ENCODE measurements at regions not wholly inside any gene's neighbourhood (a gene's known extent, or its start where the extent isn't known, plus 50 kb on each side); places are given as distances from the start of the nearest gene placed in this dataset.
"Not testable (repeated sequence)": the region's sequence is repeated elsewhere in the genome, so short reads cannot be mapped to it uniquely, and the experiment has no call there.

- H3K27ac Mint-ChIP-seq: no peak overlapping the region
- peaks cover 7% of the 10 kb centered on the region for H3K27me3 Mint-ChIP-seq (ENCODE audit: low read depth)
- no peaks in the 10 kb centered on the region for H3K4me1 Mint-ChIP-seq (ENCODE audit: low read depth)
These were observed 335.7 kb upstream of the PIK3R1 start for GRCh38 chr5:67879620-67880510.

GRCh38 chr5:67878933-67879332, 336.6 kb upstream of the PIK3R1 start:
- ATAC-seq (replicated peaks in 1 of 2): no peak
- Mint-ChIP-seq H3K27ac (no peak overlapping the region), H3K27me3 (ENCODE audit: low read depth) (peaks cover 7% of the 10 kb centered on the region), H3K4me1 (ENCODE audit: low read depth) (no peaks in the 10 kb centered on the region), H3K4me3 (no peak overlapping the region), H3K9me3 (no peaks in the 10 kb centered on the region), H3K36me3 (ENCODE audit: insufficient read depth in 2 of 2) (no peaks in the 10 kb centered on the region)
- no peak for DNase-seq

More at GRCh38 chr5:67879620-67880510, 335.7 kb upstream of the PIK3R1 start:
- Mint-ChIP-seq H3K9me3 (no peaks in the 10 kb centered on the region), H3K36me3 (ENCODE audit: insufficient read depth in 2 of 2) (no peaks in the 10 kb centered on the region), H3K4me3 (no peak overlapping the region)
- DNase-seq (no peak), ATAC-seq (replicated peaks in 1 of 2) (no peak)

- Mint-ChIP-seq H3K9me3 (no peaks in the 10 kb centered on the region), H3K4me3 (no peak overlapping the region), H3K36me3 (ENCODE audit: insufficient read depth in 2 of 2) (no peaks in the 10 kb centered on the region), H3K27ac (no peak overlapping the region), H3K4me1 (ENCODE audit: low read depth) (no peaks in the 10 kb centered on the region), H3K27me3 (ENCODE audit: low read depth) (peaks cover 7% of the 10 kb centered on the region)
- no peak for ATAC-seq (replicated peaks in 1 of 2)
- no peak for DNase-seq
These were observed 339.2 kb upstream of the PIK3R1 start for GRCh38 chr5:67876371-67876770.

- H3K27ac Mint-ChIP-seq: no peak overlapping the region
- no peaks in the 10 kb centered on the region for H3K4me1 Mint-ChIP-seq (ENCODE audit: low read depth)
- no peak overlapping the region for H3K4me3 Mint-ChIP-seq
- no peaks in the 10 kb centered on the region for H3K9me3 Mint-ChIP-seq
- no peaks in the 10 kb centered on the region for H3K36me3 Mint-ChIP-seq (ENCODE audit: insufficient read depth in 2 of 2)
- DNase-seq (no peak), ATAC-seq (replicated peaks in 1 of 2) (no peak)
- peaks cover 7% of the 10 kb centered on the region for H3K27me3 Mint-ChIP-seq (ENCODE audit: low read depth)
These were observed 340.0 kb upstream of the PIK3R1 start for GRCh38 chr5:67875601-67876000.

GRCh38 chr5:67873935-67874334, 341.6 kb upstream of the PIK3R1 start:
- H3K36me3 Mint-ChIP-seq (ENCODE audit: insufficient read depth in 2 of 2): no peaks in the 10 kb centered on the region
- DNase-seq (no peak), ATAC-seq (replicated peaks in 1 of 2) (no peak)
- H3K27ac Mint-ChIP-seq: no peak overlapping the region
- H3K9me3 Mint-ChIP-seq: no peaks in the 10 kb centered on the region
- H3K4me3 Mint-ChIP-seq: no peak overlapping the region
- peaks cover 2% of the 10 kb centered on the region for H3K27me3 Mint-ChIP-seq (ENCODE audit: low read depth)
- no peaks in the 10 kb centered on the region for H3K4me1 Mint-ChIP-seq (ENCODE audit: low read depth)

- Mint-ChIP-seq H3K36me3 (ENCODE audit: insufficient read depth in 2 of 2) (no peaks in the 10 kb centered on the region), H3K27ac (no peak overlapping the region), H3K4me3 (no peak overlapping the region), H3K4me1 (ENCODE audit: low read depth) (no peaks in the 10 kb centered on the region), H3K9me3 (no peaks in the 10 kb centered on the region), H3K27me3 (ENCODE audit: low read depth) (peaks cover 5% of the 10 kb centered on the region)
- DNase-seq (no peak), ATAC-seq (replicated peaks in 1 of 2) (no peak)
These were observed 344.9 kb upstream of the PIK3R1 start for GRCh38 chr5:67870662-67871061.

- not testable (repeated sequence) for H3K4me3 Mint-ChIP-seq, H3K27ac Mint-ChIP-seq, H3K9me3 Mint-ChIP-seq
These were observed 351.2 kb upstream of the PIK3R1 start for GRCh38 chr5:67864335-67864734.

GRCh38 chr5:67858471-67859031, 357.0 kb upstream of the PIK3R1 start:
- Mint-ChIP-seq H3K4me3 (no peak overlapping the region), H3K9me3 (peaks cover 1 to 3% of the 10 kb centered on the region in 2 donors), H3K27me3 (ENCODE audit: low read depth) (no peaks in the 10 kb centered on the region), H3K36me3 (ENCODE audit: insufficient read depth in 2 of 2) (peaks cover 0 to 3% of the 10 kb centered on the region in 2 donors), H3K27ac (no peak overlapping the region), H3K4me1 (ENCODE audit: low read depth) (no peaks in the 10 kb centered on the region)
- no peak for DNase-seq
- ATAC-seq (replicated peaks in 1 of 2): no peak

More at GRCh38 chr5:67864335-67864734, 351.2 kb upstream of the PIK3R1 start:
- DNase-seq; H3K27me3 Mint-ChIP-seq (ENCODE audit: low read depth); H3K4me1 Mint-ChIP-seq (ENCODE audit: low read depth); H3K36me3 Mint-ChIP-seq (ENCODE audit: insufficient read depth in 2 of 2); ATAC-seq (replicated peaks in 1 of 2): not testable (repeated sequence)

- H3K9me3 Mint-ChIP-seq: peaks cover 1 to 4% of the 10 kb centered on the region in 2 donors
- H3K4me3 Mint-ChIP-seq: no peak overlapping the region
- no peaks in the 10 kb centered on the region for H3K27me3 Mint-ChIP-seq (ENCODE audit: low read depth)
- no peak for ATAC-seq (replicated peaks in 1 of 2)
- no peaks in the 10 kb centered on the region for H3K4me1 Mint-ChIP-seq (ENCODE audit: low read depth)
- DNase-seq: no peak
- H3K27ac Mint-ChIP-seq: no peak overlapping the region
- peaks cover 0 to 6% of the 10 kb centered on the region in 2 donors for H3K36me3 Mint-ChIP-seq (ENCODE audit: insufficient read depth in 2 of 2)
These were observed 358.1 kb upstream of the PIK3R1 start for GRCh38 chr5:67857502-67857901.

GRCh38 chr5:67855523-67855922, 360.0 kb upstream of the PIK3R1 start:
- no peaks in the 10 kb centered on the region for H3K27me3 Mint-ChIP-seq (ENCODE audit: low read depth)
- ATAC-seq (replicated peaks in 1 of 2) (no peak), DNase-seq (no peak)
- H3K36me3 Mint-ChIP-seq (ENCODE audit: insufficient read depth in 2 of 2): peaks cover 0 to 6% of the 10 kb centered on the region in 2 donors
- no peak overlapping the region for H3K4me3 Mint-ChIP-seq
- no peaks in the 10 kb centered on the region for H3K4me1 Mint-ChIP-seq (ENCODE audit: low read depth)
- no peak overlapping the region for H3K27ac Mint-ChIP-seq
- H3K9me3 Mint-ChIP-seq: peaks cover 1 to 4% of the 10 kb centered on the region in 2 donors

GRCh38 chr5:67850906-67851305, 364.6 kb upstream of the PIK3R1 start:
- not testable (repeated sequence) for H3K4me3 Mint-ChIP-seq; ATAC-seq (replicated peaks in 1 of 2); H3K9me3 Mint-ChIP-seq; H3K27me3 Mint-ChIP-seq (ENCODE audit: low read depth); H3K4me1 Mint-ChIP-seq (ENCODE audit: low read depth); H3K27ac Mint-ChIP-seq; H3K36me3 Mint-ChIP-seq (ENCODE audit: insufficient read depth in 2 of 2); DNase-seq

- DNase-seq: no peak
- Mint-ChIP-seq H3K4me1 (ENCODE audit: low read depth) (no peaks in the 10 kb centered on the region), H3K4me3 (no peak overlapping the region), H3K9me3 (no peaks in the 10 kb centered on the region), H3K27ac (no peak overlapping the region), H3K36me3 (ENCODE audit: insufficient read depth in 2 of 2) (no peaks in the 10 kb centered on the region), H3K27me3 (ENCODE audit: low read depth) (peaks cover 25% of the 10 kb centered on the region)
- no peak for ATAC-seq (replicated peaks in 1 of 2)
These were observed 370.6 kb upstream of the PIK3R1 start for GRCh38 chr5:67844924-67845323.

GRCh38 chr5:67842806-67843205, 372.8 kb upstream of the PIK3R1 start:
- ATAC-seq (replicated peaks in 1 of 2): no peak
- Mint-ChIP-seq H3K27ac (no peak overlapping the region), H3K9me3 (no peaks in the 10 kb centered on the region), H3K4me3 (no peak overlapping the region), H3K27me3 (ENCODE audit: low read depth) (peaks cover 25% of the 10 kb centered on the region), H3K4me1 (ENCODE audit: low read depth) (no peaks in the 10 kb centered on the region), H3K36me3 (ENCODE audit: insufficient read depth in 2 of 2) (no peaks in the 10 kb centered on the region)
- no peak for DNase-seq

Measured in activated T-cell treated with anti-CD3 and anti-CD28 coated beads, Interleukin-2, amount 50 U/mL, for 72 hours (primary cell).